Mesothelial cell of epicardium (in vitro differentiated cells): ENCODE measurements at regions not wholly inside any gene's neighbourhood (a gene's known extent, or its start where the extent isn't known, plus 50 kb on each side); places are given as distances from the start of the nearest gene placed in this dataset.

ENCODE experiments used
- DNase-seq, 2 experiments: peaks; one replicate each; pipeline ENCODE4 v3.0.0; 2021; ENCODE audit warnings: low spot score in 2 of 2; ENCODE audit not compliant: unreplicated experiment in 2 of 2
- H3K27ac Mint-ChIP-seq: 2 replicates; pipeline ENCODE4 v1.8.0; 2021; ENCODE audit warnings: mixed read lengths
- H3K27me3 Mint-ChIP-seq: 2 replicates; pipeline ENCODE4 v1.8.0; 2021; ENCODE audit warnings: low read depth, mixed read lengths
- H3K36me3 Mint-ChIP-seq: 2 replicates; pipeline ENCODE4 v1.8.0; 2021; ENCODE audit warnings: mixed read lengths
- H3K4me1 Mint-ChIP-seq: 2 replicates; pipeline ENCODE4 v1.8.0; 2021; ENCODE audit warnings: mixed read lengths
- H3K4me3 Mint-ChIP-seq: 2 replicates; pipeline ENCODE4 v1.8.0; 2021; ENCODE audit warnings: mild to moderate bottlenecking, moderate library complexity, mixed read lengths
- H3K9me3 Mint-ChIP-seq: 2 replicates; pipeline ENCODE4 v1.8.0; 2021; ENCODE audit warnings: mixed read lengths
- CTCF ChIP-seq: fragments of 200-600 bp; sonication (generic); IDR thresholded peaks from one replicate; pipeline ENCODE4 v1.5.0; 2021; ENCODE audit warnings: antibody characterized with exemption; ENCODE audit not compliant: unreplicated experiment

- H3K9me3 Mint-ChIP-seq, result no peaks in the 10 kb centered on the region
These were observed 874.1 kb downstream of the GRM8 start for GRCh38 chr7:126378642-126379041.

DNA sequence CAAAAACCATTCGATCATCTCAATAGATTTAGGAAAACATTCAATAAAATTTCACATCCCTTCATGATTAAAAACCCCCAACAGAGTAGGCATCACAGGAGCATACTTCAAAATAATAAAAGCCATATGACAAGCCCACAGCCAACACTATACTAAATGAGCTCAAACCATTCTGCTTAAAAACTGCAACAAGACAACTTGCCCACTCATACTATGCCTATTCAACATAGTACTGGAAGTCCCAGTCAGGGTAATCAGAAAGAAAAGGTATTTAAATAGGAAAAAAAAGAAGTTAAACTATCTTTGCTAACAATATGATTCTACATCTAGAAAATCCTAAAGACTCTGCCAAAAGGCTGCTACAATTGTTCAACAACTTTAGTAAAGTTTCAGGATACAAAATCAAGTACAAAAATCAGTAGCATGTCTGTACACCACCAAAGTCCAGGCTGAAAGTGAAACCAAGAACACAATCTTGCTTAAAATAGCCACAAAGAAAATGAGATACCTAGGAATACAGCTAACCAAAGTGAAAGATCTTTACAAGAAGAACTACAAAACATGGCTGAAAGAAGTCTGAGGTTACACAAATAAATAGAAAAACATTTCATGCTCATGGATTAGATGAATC is 882.6 kb downstream of the GRM8 start:
- no peak overlapping the region for H3K4me3 Mint-ChIP-seq
- H3K4me1 Mint-ChIP-seq, result no peaks in the 10 kb centered on the region
- H3K27ac Mint-ChIP-seq, result no peak overlapping the region
- H3K36me3 Mint-ChIP-seq, result no peaks in the 10 kb centered on the region
- no peaks in the 10 kb centered on the region for H3K27me3 Mint-ChIP-seq
- DNase-seq, result no peak
- peaks cover 22% of the 10 kb centered on the region for H3K9me3 Mint-ChIP-seq
- no peak for TF ChIP-seq CTCF

More at GRCh38 chr7:126378642-126379041, 874.1 kb downstream of the GRM8 start:
- DNase-seq, result no peak
- Mint-ChIP-seq H3K36me3 (no peaks in the 10 kb centered on the region), H3K4me1 (no peaks in the 10 kb centered on the region), H3K27ac (no peak overlapping the region), H3K4me3 (no peak overlapping the region), H3K27me3 (peaks cover 4% of the 10 kb centered on the region)
- TF ChIP-seq CTCF, result no peak

GRCh38 chr7:126362746-126363145 is 890.0 kb downstream of the GRM8 start:
- DNase-seq, result no peak
- Mint-ChIP-seq H3K4me3 (no peak overlapping the region), H3K27ac (no peak overlapping the region), H3K36me3 (no peaks in the 10 kb centered on the region), H3K9me3 (no peaks in the 10 kb centered on the region), H3K4me1 (peaks cover 19% of the 10 kb centered on the region), H3K27me3 (no peaks in the 10 kb centered on the region)
- no peak for TF ChIP-seq CTCF

GRCh38 chr7:126361183-126361582 is 891.6 kb downstream of the GRM8 start:
- TF ChIP-seq CTCF, result no peak
- Mint-ChIP-seq H3K27me3 (no peaks in the 10 kb centered on the region), H3K4me3 (no peak overlapping the region), H3K4me1 (peaks cover 19% of the 10 kb centered on the region), H3K27ac (peak overlapping the region; percentile 30), H3K9me3 (no peaks in the 10 kb centered on the region), H3K36me3 (no peaks in the 10 kb centered on the region)
- DNase-seq, result no peak

DNA sequence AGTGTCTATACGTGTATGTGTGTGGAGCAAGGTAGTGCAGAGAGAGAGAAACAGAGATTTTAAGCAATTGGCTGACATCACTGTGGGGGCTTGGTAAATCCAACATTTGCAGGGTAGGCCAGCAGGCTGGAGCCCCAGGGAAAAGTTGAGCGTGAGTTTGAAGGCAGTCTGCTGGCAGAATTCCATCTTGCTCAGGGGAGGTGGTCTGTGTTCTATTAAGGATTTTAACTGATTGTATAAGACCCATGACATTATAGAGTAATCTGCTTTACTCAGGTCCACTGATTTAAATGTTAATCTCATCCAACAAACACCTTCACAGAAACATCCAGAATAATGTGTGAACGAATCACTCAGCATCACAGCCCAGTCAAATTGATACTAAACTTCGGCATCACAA is 912.9 kb downstream of the GRM8 start:
- Mint-ChIP-seq H3K4me3 (no peak overlapping the region), H3K27me3 (peaks cover 2% of the 10 kb centered on the region), H3K9me3 (no peaks in the 10 kb centered on the region)

More for the DNA sequence above, 912.9 kb downstream of the GRM8 start:
- H3K27ac Mint-ChIP-seq, result no peak overlapping the region
- TF ChIP-seq CTCF, result no peak
- H3K4me1 Mint-ChIP-seq, result peaks cover 6% of the 10 kb centered on the region
- DNase-seq, result no peak
- no peaks in the 10 kb centered on the region for H3K36me3 Mint-ChIP-seq
